HG03095 (cell line): ENCODE measurements at regions not wholly inside any gene's neighbourhood (a gene's known extent, or its start where the extent isn't known, plus 50 kb on each side); places are given as distances from the start of the nearest gene placed in this dataset.
A peak's percentile ranks its signal among the peaks of the same experiment; 100 is the strongest.
"Not testable (repeated sequence)": the region's sequence is repeated elsewhere in the genome, so short reads cannot be mapped to it uniquely, and the experiment has no call there.

Experiments used
- ATAC-seq: cut with Tn5 transposase; IDR thresholded peaks from one replicate; pipeline ENCODE4 v1.9.1; 2021; ENCODE audit warnings: moderate library complexity; ENCODE audit not compliant: unreplicated experiment

DNA sequence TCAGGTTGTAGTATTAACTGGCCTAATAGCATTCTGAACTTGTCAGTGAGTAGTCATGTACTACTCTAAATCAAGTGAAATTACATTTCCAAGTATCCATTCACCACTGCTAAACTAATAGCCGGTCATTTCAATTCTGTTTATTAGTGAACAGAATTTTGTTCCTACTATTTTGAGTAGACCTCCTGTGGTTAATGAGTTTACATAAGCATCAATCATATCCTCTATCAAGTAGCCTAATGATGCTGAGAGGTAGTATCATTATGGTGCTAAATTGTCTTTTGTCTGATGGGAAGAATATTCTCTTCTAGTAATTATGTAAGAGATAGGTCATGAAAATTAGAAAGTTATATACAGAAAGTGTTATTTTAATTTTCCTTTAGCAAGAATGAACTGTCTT, 602.8 kb downstream of the KCNT2 start:
- ATAC-seq: no peak

DNA sequence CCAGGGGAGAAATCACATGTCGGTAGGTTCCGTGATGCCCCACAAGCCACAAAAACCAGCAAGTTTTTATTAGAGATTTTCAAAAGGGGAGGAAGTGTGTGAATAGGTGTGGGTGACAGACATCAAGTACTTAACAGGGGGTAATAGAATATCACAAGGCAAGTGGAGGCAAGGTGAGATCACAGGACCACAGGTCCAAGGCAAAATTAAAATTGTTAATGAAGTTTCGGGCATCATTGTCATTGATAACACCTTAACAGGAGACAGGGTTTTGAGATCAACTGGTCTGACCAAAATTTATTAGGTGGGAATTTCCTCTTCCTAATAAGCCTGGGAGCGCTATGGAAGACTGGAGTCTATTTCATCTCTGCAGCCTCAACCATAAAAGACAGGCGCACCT, 603.9 kb downstream of the KCNT2 start:
- ATAC-seq: not testable (repeated sequence)

DNA sequence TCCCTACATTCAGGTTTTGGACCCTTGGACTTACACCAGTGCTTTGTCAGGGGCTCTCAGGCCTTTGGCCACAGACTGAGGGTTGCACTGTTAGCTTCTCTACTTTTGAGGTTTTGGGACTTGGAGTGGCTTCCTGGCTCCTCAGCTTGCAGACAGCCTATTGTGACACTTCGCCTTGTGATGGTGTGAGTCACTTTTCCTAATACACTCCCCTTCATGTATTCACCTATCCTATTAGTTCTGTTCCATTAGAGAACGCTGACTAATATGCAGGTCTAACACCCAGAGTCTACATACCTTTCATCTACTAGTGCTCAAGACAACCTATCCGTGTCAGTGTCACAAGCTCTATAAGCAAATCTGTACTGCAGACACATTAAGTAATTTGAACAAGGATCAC, 605.3 kb downstream of the KCNT2 start:
- ATAC-seq: no peak

DNA sequence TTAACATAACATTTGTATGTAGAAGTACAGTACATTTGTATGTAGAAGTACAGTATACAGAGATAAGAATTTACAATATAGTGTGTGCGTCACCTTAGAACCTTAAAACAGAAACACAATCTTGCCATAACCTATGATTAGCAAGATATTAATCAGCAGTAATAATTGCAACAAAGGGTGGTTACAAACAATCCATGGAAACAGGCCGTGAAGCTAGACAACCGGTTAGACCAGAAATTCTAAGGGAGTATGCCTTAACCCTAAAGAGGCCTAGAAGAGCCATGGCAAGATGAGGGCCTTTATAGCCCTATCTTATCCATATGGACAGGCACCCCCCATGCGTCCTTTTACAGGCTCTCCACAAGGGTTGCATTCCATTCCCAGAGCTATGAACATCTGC, 605.9 kb downstream of the KCNT2 start:
- ATAC-seq: not testable (repeated sequence)

DNA sequence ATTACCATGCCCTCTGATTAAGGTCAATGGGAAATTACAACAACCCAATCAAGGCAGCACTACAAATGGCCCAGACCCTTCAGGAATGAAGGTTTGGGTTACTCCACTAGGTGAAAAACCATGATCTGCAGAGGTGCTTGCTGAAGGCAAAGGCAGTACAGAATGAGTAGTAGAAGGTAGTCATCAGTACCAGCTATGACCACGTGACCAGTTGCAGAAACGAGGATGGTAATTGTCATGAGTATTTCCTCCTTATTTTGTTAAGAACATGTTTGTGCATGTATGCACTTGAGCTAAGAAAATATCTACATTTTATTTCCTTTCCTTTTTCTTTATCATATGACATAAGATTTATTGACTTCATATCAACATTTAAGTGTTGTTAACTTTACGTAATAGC, 607.1 kb downstream of the KCNT2 start:
- no peak for ATAC-seq

DNA sequence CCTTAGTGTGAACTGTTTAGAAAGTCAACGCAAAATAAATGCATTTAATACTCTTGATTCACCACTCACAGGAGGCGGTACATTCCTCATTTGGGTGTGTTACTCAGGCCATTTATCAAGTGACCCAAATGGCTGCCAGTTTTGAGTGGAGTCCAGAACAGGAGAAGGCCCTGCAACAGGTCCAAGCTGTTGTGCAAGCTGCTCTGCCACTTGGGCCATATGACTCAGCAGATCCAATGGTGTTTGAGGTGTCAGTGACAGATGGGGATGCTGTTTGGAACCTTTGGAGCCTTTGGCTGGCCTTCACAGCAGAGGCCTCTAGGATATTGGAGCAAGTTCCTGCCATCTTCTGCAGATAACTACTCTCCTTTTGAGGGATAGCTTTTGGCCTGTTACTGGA, 609.2 kb downstream of the KCNT2 start:
- ATAC-seq: no peak

GRCh38 chr1:195981448-195982139, 626.6 kb downstream of the KCNT2 start:
- ATAC-seq: no peak

- ATAC-seq: no peak
These were observed 628.6 kb downstream of the KCNT2 start for GRCh38 chr1:195979646-195980045.

DNA sequence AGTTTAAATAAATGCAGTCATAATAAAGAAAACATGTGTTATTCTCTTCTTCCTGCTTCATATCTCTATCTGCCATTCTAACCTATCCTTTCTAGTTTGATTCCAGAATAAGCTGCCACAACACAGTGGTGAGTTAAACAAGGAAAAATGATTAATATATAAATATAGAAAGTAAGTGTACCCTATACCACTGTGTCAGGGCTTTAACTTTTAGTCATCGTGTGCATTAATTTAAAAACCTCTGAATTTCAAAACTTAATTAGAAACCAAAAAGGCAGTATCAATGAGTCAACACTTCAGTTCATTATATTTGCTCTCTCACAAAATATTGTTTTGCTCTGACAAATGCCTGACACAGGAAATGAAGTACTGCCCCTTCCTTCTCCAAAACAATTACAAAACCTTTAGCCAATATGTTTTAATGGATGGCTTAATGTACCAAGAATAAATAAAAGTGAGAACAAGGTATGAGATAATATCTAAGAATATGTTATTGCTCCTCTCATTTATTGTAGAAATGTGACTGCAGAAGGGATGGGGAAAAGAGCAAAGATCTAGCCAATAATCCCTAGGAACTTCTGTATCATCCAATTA, 634.8 kb downstream of the KCNT2 start:
- no peak for ATAC-seq

- no peak for ATAC-seq
These were observed 636.7 kb downstream of the KCNT2 start for GRCh38 chr1:195971589-195971988.

DNA sequence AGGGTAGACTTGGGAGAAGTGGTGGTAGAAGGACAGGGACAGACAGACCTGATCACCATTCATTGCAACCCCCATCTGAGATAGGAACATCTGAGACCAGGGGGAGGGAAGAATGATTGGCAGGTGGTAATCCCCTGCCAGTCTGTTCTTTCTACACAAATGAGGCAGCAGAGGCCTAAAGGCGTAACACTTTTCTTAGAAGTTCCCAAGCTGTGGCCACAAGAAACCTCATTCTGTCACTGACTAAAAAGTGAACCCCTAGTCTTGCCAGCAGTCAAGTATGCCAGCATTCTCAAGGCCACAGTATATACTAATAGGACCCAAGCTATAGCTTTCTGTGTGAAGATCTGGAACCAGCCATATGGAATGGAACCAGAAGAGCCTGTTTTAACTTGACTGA, 638.0 kb downstream of the KCNT2 start:
- ATAC-seq: no peak

DNA sequence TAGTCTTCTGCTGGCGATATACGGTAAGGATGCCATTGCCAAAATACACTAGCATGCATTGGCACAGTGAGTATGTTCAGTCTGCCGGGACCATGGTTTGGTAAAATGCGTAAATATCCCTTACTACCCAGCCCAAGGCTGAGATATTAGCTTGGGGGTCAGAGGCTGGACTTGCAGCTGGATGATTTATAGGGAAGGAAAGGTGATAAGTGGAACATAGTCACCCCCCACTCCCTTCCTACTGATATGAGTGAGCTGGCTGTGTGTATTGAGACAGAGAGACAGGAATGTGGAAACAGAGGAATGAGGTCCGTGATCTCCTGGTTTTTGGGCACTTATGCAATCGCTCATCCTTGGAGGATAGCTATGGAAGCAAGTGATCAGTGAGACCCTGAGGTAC, 642.8 kb downstream of the KCNT2 start:
- no peak for ATAC-seq

DNA sequence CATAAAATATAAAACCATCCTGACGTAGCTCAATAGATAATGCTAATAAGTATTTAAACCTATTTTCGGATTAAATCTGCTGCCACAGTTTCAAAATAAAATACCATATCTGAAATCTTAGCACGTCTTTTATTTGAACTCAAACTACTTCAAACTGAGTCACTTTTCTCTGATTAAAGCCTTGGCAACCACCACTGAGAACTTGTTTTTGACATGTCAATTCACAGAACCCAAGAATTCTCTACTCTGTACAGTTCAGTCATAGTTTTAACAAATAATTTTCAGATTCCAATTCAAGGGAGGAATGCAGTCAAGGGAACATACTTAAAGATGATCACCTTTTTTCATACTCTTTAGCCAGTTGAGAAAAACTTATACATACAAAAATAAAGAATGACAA, 643.2 kb downstream of the KCNT2 start:
- ATAC-seq: no peak

DNA sequence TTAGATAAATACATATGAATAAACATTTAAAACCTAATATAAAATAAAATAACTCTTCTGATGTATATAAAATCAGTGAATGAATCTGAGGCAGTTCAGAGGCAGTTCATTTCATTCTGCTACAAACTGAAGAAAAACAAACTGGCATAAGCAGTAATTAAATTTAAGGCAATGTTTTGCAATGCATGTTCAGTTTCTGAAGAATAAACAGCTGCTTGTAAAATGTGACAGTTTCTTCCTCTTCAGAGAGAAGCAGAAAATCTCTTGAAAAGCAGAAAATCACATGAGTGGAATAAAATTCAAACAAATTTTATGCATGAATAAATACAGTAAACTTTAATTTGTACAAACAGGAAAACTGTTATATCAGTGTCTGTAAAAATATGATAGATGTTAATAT, 643.7 kb downstream of the KCNT2 start:
- ATAC-seq: no peak

- no peak for ATAC-seq
These were observed 646.2 kb downstream of the KCNT2 start for GRCh38 chr1:195962051-195962450.

GRCh38 chr1:195960580-195960979, 647.7 kb downstream of the KCNT2 start:
- ATAC-seq: peak; percentile 54

- ATAC-seq: no peak
These were observed 650.1 kb downstream of the KCNT2 start for GRCh38 chr1:195958131-195958530.

DNA sequence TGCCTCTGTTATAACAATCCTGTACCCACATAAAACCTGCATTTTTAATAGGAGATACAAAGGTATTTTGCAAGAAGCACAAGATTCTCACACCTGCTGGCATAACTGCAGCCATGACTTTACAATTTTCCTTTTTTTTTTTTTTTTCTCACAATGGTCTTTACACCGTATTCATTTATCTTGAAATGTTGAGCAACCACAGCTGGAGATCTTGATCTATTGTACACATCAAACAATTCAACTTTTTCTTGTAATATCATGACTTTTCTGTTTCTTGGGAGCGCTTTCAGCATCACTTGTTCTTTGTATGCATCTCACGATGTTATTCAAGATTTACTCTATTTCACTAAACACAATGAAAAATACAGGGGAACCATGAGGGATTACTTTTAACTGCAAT, 651.4 kb downstream of the KCNT2 start:
- no peak for ATAC-seq

- ATAC-seq: no peak
These were observed 653.4 kb downstream of the KCNT2 start for GRCh38 chr1:195954848-195955247.

GRCh38 chr1:195951313-195951712, 656.9 kb downstream of the KCNT2 start:
- ATAC-seq: no peak

- ATAC-seq: no peak
These were observed 659.9 kb downstream of the KCNT2 start for GRCh38 chr1:195948123-195948895.

DNA sequence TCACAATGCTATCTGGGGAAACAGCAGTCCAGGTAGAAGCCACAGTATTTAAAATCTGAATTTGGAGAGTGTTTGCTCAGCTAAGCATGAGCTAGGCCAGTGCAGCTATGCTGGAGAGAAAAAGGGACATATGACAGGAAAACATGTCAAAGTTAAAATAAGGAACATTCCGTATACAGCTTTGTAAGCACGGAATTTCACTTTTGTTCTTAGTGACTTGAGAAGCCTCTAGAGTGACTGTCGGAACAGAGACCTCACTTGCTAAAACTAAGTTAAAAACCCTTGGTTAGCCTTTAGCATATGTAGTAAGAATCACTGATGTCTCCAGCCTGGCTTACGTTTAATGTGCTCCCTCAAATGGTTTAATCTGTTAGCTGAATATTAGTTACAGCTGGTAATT, 661.7 kb downstream of the KCNT2 start:
- ATAC-seq: peak; percentile 46
